Urothelium cell line (cell line): ENCODE measurements at regions not wholly inside any gene's neighbourhood (a gene's known extent, or its start where the extent isn't known, plus 50 kb on each side); places are given as distances from the start of the nearest gene placed in this dataset.
A peak's percentile ranks its signal among the peaks of the same experiment; 100 is the strongest.

Experiments used
- DNase-seq: peaks from one replicate; pipeline ENCODE4 v3.0.0; 2011; ENCODE audit warnings: low spot score, mixed read lengths
- FAIRE-seq: peaks from 2 replicates; lab custom pipeline; 2011; peaks lifted over from hg19 to GRCh38; lab: Jason Lieb, UNC

DNA sequence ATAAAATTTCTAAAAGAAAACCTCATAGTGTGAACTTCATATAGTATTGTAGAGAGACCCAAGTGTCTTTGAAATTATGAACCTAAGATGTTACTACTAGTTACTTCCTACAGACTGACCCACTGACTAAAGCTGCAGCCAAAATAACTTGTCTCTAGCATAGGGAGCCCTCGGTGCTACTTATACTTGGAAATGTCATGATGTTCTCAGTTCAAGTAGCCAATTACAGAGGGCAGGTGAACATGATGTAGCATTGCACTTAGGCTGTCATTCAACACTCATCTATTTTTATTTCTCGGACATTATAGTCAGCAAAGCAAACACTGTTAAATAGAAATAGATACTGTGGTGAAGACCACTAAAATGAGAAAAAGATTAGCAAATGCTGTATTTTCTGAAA is 165.6 kb downstream of the AREG start:
- no peak for DNase-seq
- no peak for FAIRE-seq

- FAIRE-seq (no peak), DNase-seq (no peak)
Measured at GRCh38 chr4:74612837-74613236, 167.9 kb downstream of the AREG start.

DNA sequence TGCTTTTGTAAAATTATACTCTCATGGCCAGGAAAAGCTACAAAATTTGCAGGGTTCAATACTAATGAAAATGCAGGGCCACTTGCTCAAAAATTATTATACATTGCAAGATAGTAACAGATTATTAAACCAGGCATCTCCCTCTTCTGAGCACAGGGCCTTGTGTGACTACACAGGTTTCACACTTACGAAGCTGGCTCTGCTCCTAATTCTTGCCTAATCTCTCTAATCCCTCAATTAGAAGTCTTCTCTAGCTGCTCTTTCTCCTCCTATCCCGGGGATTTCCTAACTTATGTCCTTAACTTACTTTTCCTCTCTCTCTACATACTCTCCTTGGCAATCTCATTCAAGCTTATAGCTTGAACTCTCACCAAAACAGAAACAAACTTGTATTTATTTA is 168.3 kb downstream of the AREG start:
- DNase-seq (no peak), FAIRE-seq (no peak)

GRCh38 chr4:74615411-74615810 is 170.5 kb downstream of the AREG start:
- DNase-seq (no peak), FAIRE-seq (no peak)

DNA sequence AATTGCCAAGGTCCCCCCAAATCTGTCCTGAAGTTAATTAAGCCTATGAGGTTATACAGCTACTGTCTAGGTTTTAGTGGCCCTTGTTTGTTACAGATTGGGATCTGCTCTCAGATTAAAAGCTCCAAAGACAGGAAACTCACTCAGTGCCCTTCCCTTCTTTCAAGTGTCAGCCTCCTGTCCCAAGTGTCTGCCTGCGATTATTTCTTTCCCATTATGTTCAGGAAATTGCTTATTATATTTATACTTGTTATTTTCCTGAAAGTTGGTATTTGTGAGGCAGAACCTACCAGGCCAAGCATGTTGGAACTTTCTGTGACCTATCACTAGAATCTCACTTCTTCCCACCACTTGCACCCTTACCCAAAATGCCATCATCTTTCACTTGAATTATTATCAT is 173.2 kb downstream of the AREG start:
- no peak for FAIRE-seq
- DNase-seq: no peak

- DNase-seq (no peak), FAIRE-seq (no peak)
Measured at GRCh38 chr4:74618659-74619058, 173.7 kb downstream of the AREG start.

GRCh38 chr4:74619931-74620702 is 174.2 kb downstream of the BTC start:
- DNase-seq (no peak), FAIRE-seq (no peak)

DNA sequence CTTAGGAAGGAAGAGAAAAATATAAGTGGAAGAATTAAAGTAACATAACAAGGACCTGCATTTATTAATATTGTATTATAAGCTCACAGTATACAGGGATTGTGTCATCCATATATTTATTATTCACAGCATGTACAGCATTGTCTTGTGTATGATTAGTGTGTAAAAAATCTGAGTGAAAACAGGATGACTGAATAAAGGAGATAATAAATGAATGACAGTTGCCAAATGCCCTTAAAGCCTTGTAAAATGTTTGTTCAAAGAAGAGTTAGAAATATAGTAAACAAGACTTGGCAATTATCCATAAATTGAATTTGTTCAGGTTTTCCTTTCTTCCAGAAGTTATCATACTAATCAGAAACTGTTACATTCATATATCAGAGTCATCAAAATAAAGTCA is 172.7 kb downstream of the BTC start:
- no peak for FAIRE-seq
- no peak for DNase-seq

DNA sequence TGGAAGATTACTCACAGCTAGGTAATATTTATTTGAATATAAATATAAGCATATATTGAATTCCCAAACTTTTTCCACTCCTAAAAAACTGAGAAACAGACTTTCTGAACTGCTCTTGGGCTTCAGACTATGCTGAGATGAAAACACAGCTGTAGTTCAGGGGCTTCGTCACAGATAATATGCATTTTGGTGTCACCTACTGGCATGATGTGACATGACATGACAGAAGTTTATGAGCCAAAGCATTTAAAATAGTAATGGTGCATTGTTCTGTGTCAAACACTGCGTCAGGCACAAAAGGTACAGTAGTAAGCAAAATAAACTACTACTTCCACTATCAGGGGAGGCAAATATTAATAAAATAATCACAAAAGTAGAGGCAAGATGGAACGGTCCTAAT is 171.3 kb downstream of the BTC start:
- FAIRE-seq (no peak), DNase-seq (no peak)

DNA sequence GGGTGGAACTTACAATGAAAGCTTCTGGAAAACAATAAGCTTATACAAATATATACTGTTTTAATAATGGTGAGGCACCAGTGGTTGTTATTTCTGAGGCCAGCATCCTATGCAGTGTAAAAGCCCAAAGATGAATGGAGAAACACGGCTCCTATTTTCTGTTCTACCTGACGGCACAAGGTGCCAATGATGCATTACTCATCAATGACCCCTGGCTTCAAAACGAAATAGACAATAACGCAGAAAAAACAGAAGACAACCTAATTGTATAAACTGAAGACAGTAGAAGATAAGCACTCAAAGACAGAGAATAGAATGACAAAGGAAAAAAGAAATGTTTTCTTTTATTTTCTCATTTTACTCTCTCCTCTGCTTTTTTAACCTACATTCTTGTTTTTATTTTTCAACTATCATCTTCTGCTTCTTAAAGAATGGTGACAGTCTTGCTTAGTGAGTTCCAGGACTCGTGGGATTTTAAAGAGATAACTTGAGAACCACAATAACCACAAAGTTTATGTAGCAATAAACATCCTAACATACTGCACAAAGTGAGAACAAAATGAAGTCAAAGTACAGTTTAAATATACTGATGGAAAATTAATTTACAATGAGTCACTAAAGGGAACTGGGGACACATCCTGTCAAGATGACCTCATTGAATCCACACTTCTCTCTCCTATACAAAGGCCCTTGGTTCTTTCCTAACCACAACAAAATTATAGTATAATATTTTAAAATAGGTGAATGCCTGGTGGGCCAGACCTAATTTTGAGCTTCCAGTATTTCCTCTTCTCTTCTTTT is 169.8 kb downstream of the BTC start:
- FAIRE-seq (no peak), DNase-seq (peak; percentile 70)

GRCh38 chr4:74625981-74626380 is 168.3 kb downstream of the BTC start:
- DNase-seq: no peak
- no peak for FAIRE-seq

GRCh38 chr4:74627093-74627492 is 167.2 kb downstream of the BTC start:
- DNase-seq (no peak), FAIRE-seq (no peak)

- FAIRE-seq (no peak), DNase-seq (no peak)
Measured at GRCh38 chr4:74627504-74627903, 166.8 kb downstream of the BTC start.

- FAIRE-seq (no peak), DNase-seq (no peak)
Measured at GRCh38 chr4:74628852-74629620, 165.3 kb downstream of the BTC start.

- no peak for FAIRE-seq
- DNase-seq: no peak
Measured at GRCh38 chr4:74630551-74630950, 163.8 kb downstream of the BTC start.

DNA sequence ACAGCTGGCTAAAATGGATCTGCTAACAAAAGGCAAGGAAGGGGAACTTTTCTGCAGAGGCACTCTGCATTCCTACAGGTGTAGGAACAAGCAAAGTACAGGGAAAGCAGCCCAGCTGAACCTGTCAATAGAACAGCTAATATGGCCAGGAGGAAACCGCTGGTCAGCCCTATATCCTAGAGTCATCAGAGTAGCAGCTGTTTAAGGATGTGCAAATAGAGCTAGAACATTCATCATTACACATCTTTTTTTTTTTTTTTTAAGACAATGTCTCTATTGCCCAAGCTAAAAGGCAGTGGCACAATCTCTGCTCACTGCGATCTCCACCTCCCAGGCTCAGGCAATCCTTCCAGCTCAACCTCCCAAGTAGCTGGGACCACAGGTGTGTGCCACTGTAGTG is 163.0 kb downstream of the BTC start:
- DNase-seq (no peak), FAIRE-seq (no peak)

- FAIRE-seq (no peak), DNase-seq (no peak)
Measured at GRCh38 chr4:74631988-74632387, 162.3 kb downstream of the BTC start.

DNA sequence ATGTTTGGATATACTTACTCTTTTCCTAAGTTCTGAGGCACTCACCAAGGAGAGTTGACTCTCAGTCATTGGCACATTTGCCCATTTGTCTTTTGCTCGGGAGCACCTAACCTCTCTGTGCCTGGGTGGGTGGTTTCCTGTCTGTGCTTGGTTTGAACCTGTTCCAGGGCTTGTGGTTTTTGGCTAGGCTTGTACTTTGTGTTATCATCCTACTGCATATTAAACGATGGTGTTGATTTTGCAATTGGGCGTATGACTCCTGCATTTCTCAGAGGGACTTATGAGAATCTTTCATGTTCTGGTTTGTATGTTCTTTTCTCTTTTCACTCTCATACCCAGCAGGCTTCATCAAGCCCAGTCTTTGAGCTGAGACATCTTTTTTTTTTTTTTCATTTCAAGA is 161.7 kb downstream of the BTC start:
- FAIRE-seq (peak; percentile 53), DNase-seq (peak; percentile 75)

DNA sequence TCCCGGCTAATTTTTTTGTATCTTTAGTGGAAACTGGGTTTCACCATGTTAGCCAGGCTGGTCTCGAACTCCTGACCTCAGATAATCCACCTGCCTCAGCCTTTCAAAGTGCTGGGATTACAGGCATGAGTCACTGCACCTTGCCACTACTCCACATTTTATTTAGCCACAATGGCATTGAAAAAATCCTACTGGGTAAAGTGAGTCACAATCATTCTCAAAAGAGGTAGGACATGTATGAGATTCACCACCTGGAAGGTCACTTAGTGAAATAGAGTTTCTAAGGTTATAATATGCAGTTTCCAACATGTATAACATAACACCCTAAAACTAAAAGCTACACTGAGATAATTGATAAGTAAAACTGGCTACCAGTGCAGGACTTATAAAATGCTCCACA is 159.2 kb downstream of the BTC start:
- no peak for DNase-seq
- FAIRE-seq: no peak

DNA sequence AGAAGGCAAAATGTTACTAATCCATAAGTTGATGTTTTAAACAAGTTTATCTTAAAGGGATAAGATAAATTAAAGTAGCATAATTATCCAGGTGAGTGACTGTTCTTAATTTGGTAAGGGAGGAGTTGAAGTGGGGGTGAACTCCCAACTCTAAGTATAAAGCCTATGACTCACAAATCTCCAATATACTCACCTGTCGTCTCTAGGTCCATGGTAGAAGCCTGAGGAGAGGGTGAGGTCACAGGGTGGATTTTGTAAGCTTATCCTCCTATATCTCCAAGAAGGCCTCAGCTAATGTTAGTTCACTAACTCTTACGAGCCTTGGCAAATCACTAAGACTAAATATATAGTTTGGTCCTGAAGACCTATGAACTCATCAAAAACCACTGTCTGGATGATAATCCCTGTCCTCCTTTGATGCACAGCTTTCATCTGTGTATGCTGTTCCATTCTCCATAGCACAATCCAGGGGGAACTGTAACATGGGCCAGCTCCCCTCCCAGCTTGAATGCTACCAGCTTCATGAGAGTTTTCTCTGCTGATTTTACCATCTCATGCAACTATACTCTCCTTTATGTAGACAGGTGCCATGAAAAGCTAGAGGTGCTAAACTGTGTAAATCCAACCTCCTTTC is 158.7 kb downstream of the BTC start:
- FAIRE-seq (no peak), DNase-seq (no peak)

- FAIRE-seq (no peak), DNase-seq (no peak)
Measured at GRCh38 chr4:74638001-74638400, 156.3 kb downstream of the BTC start.
